Activated naive CD4-positive, alpha-beta T cell (primary cell): ENCODE measurements at regions not wholly inside any gene's neighbourhood (a gene's known extent, or its start where the extent isn't known, plus 50 kb on each side); places are given as distances from the start of the nearest gene placed in this dataset.
"Not testable (repeated sequence)": the region's sequence is repeated elsewhere in the genome, so short reads cannot be mapped to it uniquely, and the experiment has no call there.

Source experiments
- DNase-seq, 4 experiments: peaks; one replicate each; lab custom pipeline; 2025; lab: John Stamatoyannopoulos, UW

DNA sequence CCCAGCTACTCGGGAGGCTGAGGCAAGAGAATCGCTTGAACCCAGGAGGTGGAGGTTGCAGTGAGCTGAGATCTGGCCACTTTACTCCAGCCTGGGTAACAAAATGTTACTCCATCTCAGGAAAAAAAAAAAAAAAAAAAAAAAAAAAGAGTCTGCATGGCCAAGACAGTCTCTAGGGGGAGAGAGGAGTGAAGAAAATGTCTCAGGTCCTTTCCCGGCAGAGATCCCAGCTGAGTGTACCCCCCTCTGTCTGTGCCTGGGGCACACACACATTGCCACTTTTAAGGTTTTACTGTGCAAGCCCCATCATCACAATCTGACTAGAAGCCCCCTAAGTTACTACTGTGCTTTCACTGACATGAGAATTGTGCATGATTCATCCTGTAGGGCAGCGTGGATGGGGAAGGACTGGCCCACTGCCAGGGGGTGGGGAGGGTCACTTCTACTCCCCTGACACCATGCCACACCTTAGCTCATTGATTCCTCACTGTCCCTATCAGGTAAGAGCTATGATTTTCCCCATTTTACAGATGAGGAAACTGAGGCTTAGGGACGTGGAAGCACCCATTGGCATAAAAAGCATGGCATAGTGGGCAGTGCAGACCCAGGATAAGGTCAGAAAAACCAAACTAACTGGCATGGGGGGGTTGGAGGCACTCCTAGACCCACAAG is 102.3 kb upstream of the LARP1 start:
- no peak for DNase-seq

DNA sequence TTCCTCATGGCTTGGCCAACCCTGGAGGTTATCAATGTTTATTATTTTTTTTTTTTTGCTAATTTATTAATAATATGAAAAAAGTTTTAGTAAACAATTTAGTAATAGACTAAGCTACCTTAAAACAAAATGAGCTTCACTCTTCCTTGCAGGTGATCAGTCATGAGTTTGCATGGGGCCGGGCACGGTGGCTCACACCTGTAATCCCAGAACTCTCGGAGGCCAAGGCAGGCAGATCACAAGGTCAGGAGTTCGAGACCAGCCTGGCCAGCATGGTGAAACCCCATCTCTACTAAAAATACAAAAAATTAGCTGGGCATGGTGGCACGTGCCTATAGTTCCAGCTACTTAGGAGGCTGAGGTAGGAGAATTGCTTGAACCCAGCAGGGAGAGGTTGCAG is 103.4 kb upstream of the LARP1 start:
- not testable (repeated sequence) for DNase-seq

DNA sequence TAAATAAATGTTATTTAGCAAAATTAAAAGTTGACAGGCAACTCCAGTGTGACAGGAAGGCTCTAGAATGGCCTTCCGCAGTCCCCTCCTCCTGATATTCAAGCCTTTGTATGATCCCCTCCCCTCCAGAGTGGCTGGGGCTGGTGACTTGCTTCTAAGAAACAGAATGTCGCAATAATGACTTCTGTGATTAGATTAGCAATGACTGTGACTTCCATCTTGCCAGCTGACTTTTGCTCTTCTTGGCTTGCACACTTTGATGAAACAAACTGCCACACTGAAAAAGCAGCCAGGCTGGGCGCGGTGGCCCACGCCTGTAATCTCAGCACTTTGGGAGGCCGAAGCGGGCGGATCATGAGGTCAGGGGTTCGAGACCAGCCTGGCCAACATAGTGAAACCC is 106.5 kb upstream of the LARP1 start:
- DNase-seq, result no peak

DNA sequence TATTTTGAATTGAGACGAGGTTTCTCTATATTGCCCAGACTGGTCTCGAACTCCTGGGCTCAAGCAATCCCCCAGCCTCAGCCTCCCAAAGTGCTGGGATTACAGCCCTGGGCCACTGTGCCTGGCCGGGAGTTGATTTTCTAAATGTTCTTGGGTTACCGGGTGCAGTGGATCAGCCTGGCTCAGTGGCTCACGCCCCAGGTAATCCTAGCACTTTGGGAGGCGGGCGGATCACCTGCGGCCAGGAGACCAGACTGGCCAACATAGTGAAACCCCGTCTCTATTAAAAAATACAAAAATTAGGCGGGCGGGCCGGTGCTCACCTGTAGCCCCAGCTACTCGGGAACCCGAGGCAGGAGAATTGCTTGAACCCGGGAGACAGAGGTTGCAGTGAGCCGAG is 106.9 kb upstream of the LARP1 start:
- DNase-seq, result no peak

- DNase-seq, result no peak
Measured at GRCh38 chr5:154647761-154648145, 107.4 kb upstream of the LARP1 start.

- DNase-seq, result no peak
Measured at GRCh38 chr5:154647114-154647760, 107.9 kb upstream of the LARP1 start.

GRCh38 chr5:154646745-154647113 is 108.4 kb upstream of the LARP1 start:
- DNase-seq, result no peak

GRCh38 chr5:154644745-154645411 is 110.3 kb upstream of the LARP1 start:
- no peak for DNase-seq

GRCh38 chr5:154642499-154643245 is 112.5 kb upstream of the LARP1 start:
- DNase-seq, result no peak

DNA sequence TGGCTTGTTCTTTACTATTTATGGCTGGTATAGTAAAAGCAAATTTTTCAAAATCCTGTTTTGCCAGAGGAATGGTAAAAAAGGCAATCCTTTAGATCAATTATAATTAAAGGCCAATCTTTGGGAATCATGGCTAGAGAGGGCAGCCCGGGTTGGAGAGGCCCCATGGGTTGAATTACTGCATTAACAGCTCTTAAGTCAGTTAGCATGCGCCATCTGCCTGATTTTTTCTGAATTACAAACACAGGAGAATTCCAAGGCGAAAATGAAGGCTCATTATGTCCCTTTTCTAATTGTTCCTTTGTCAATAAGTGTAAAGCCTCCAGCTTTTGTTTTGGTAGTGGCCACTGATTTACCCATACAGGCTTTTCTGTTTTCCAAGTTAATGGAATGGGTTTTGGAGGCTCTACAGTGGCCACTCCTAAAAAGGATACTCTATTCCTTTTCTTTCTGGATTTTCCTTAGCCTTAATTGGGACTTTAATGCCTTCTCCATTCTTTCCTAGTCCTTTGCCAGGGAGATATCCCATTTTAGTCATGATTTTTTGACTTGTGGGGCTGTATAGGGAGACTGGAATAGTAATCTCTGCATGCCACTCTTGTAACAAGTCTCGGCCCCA is 114.9 kb upstream of the LARP1 start:
- not testable (repeated sequence) for DNase-seq

GRCh38 chr5:154636786-154637185 is 118.4 kb upstream of the LARP1 start:
- not testable (repeated sequence) for DNase-seq

GRCh38 chr5:154636271-154636670 is 118.9 kb upstream of the LARP1 start:
- not testable (repeated sequence) for DNase-seq

- DNase-seq, result not testable (repeated sequence)
Measured at GRCh38 chr5:154633744-154634143, 121.4 kb upstream of the LARP1 start.

- DNase-seq, result no peak
Measured at GRCh38 chr5:154631141-154631540, 124.0 kb upstream of the LARP1 start.

DNA sequence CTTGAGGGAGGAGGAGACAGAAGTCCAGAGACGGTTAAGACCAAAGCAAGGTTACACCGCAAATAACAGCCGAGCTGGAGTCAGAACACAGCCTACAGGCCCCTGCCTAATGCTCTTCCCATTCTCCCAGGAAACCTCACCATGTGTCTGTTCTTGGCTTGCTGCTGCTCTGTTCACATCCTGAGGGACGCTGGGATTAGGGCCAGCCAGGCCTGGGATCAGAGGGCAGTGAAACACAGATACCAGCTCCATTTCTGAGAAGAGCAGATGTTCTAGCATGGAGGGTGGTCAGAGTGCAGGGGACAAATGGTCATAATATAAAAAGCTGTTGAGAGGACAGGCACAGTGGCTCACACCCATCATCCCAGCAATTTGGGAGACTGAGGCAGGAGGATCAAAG is 124.8 kb upstream of the LARP1 start:
- no peak for DNase-seq

- DNase-seq, result no peak
Measured at GRCh38 chr5:154628685-154629084, 126.5 kb upstream of the LARP1 start.

DNA sequence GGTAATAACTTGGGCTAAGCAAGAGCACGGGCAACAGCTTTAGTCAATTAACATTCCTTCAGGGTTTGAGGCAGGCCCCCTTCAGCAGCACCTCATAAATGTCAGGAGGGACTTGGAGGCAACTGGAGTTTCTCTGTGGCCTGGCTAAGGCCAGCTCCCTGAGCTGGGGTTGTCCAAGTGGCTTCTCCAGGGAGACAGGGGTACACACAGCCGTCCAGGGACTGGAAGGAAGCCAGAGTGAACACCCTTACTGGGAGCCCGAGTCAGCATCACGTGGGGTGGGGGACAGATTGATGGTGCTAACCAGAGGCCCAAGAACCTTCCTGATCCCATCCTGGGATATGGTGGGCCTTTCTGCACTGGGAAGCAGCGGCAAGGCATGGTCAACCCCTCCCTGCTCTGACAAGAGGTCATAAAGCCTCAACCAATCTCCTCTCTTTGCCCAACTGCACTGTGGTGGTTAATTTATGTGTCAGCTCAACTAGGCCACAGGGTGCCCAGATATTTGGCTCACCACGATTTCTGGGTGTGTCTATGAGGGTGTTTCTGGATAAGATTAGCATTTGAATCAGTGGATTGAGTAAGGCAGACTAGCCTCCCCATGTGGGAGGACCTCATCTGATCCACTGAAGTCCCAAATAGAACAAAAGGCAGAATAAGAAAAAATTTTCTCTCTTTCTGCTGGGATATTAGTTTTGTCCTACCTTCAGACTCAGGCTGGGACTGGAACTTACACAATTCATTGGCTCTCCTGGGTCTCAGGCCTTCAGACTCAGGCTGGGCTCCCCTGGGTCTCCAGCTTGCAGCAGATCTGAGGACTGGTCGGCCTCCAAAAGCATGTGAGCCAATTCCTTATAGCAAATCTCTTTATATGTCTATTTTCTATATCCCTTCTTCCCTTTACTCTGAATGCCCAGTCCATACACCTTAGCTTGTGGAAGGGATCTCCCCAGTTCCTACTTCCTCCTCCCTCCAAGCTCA is 127.2 kb upstream of the LARP1 start:
- no peak for DNase-seq

DNA sequence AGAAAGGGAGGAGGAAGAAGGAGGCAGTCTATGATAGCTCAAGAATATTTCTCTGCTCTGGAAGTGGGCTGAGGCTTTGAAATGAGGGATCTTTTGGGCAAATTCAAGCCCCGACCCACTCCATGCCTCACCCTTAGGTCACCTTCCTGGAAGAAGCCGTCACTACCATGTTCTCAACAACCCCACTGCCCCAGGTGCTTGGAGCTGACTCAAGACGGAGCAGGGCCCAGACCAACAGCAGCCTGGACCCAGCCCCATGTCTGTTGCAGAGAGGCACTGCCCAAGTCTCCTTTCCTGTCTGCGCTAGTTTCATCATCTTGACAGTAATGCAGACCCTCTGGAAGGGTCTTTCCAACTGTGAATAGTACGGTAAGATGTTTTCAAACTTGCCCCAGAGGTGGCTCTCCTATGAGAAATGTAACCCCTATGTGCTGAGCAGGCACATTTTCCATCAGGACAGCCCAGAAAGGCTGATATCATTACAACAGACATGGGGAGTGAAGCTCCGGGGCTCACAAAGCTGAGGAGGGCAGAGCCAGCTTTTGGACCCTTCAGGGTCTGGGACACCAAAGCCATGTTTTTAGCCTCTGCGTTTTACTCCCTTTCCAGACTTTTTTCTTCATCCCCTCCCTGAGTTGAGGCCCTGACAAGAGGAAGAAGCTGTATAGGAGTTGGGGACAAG is 128.2 kb upstream of the LARP1 start:
- DNase-seq, result no peak

DNA sequence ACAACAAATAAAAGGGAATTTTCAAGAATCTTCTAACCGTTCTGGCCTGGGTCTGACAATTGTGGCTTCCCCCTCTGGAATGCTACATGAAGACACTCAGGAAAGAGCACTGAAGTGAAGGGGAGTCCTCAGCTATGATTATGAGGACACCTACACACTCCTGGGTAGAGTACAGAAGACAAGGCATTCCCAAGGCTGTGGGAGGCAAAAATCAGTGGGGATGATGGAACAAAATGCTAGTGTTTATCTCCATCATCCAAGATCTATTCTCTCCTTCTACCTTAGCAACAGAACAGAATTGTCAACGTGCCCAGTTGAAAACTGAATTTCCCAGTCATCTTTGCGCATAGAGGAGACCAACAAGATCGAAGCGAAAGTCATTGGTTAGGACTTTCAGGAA is 130.1 kb upstream of the LARP1 start:
- DNase-seq, result no peak

DNA sequence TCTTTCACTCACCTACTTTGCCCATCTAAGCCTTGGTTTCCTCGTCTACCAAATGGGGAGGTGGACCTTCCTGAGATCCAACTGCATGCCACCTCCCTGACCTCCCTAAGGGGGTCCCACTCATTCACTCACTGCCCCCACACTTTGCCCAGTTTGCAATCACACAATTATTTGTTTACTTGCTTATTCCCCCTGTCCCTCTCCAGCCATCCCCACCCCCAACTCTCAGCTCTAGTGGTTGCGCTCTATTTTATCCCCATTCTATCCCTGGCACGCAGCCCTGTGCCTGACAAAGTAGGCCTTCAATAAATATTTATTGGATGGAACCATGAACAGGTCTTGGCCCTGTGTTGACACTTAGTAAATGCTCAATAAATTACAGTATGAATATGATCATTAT is 130.8 kb upstream of the LARP1 start:
- no peak for DNase-seq
